NCI-H82 treated with DMSO at 0.1 percent for 48 hours (cell line): ENCODE measurements at regions not wholly inside any gene's neighbourhood (a gene's known extent, or its start where the extent isn't known, plus 50 kb on each side); places are given as distances from the start of the nearest gene placed in this dataset.
"Not testable (repeated sequence)": the region's sequence is repeated elsewhere in the genome, so short reads cannot be mapped to it uniquely, and the experiment has no call there.

Source experiments
- DNase-seq: peaks from one replicate; lab custom pipeline; 2025; ENCODE audit not compliant: unreplicated experiment; lab: John Stamatoyannopoulos, UW

- DNase-seq, result no peak
These were observed 50.6 kb upstream of the COG2 start for GRCh38 chr1:230591678-230592077.

- DNase-seq, result no peak
These were observed 52.3 kb upstream of the COG2 start for GRCh38 chr1:230589951-230590350.

GRCh38 chr1:230588323-230588746 is 53.9 kb upstream of the COG2 start:
- no peak for DNase-seq

- DNase-seq, result no peak
These were observed 55.2 kb upstream of the COG2 start for GRCh38 chr1:230587061-230587460.

DNA sequence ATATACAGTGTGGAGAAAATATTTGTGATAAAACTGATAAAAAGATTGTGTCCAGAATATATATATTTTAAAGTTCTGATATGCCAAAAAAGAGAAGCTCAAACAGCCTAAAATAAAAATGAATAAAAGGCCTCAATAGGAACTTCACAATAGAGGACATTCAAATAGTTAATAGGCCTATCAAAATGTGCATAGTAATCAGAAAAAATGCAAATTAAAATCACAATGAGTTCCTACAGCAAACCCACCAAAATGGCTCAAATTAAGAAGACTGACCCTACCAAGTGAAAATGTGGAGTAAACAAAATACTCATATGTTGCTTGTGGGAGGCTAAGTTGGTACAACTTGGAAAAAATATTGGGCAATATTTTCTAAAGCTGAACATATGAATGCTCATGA is 57.6 kb upstream of the COG2 start:
- no peak for DNase-seq

DNA sequence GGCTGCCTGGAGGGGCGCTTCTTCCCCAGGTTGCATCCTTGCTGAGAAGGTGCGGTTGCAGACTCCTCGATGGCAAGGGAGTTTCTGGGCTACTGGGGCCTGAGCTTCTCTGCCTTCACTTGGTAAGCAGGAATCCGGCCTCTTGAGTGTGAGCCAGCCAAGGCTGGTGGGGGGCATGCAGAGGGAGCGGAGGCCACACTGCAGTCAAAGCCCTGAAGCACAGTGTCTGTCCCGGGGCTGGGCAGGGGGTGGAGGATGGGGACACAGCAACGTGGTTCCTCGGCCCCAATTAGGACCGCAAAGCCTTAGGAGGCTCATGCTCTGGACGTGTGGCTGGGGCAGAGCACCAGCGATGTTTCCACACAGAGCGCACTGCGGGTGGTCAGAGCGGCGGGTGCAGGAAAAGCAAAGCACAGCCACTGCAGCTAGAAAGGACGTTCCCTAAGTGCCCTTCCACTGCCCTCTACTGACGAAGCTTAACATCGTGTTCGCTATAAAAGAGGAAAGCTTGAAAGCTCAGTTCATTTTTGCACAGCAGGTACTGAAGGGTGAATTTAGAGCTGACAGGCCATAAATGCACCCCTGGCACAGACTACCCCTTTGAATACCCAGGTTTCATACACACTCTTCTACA is 60.7 kb upstream of the COG2 start:
- no peak for DNase-seq

GRCh38 chr1:230578616-230579015 is 63.7 kb upstream of the COG2 start:
- DNase-seq, result no peak

DNA sequence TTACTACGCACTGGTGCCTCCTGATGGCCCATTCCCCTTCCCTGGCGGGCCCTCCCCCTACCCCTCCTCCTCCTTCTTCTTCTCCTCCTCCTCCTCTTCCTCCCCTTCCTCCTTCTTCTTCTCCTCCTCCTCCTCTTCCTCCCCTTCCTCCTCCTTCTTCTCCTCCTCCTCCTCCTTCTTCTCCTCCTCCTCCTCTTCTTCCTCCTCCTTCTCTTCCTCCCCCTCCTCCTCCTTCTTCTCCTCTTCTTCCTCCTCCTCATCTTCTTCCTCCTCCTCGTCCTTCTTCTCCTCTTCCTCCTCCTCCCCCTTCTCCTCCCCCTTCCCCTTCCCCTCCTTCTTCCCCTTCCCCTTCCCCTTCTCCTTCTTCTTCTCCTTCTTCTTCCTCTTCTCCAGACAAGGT is 64.7 kb upstream of the COG2 start:
- DNase-seq, result no peak

- no peak for DNase-seq
These were observed 66.3 kb upstream of the COG2 start for GRCh38 chr1:230575886-230576500.

DNA sequence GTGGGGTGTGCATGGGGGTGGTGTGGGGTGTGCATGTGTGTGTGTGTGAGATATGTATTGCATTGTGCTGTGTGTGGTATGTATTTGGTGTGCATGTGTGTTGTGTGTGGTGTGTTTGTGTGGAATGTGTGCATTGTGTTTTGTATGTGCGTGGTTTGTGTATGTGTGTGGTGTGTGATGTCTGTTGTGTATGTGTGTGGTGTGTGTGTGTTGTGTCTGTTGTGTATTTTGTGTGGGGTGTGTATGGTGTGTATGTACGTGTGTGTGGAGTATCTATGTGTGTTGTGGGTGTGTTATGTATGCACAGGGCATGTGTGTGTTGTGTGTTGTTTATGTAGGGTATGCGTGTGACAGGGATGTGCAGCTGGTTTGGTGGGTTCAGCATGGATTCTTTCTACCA is 67.8 kb upstream of the COG2 start:
- DNase-seq, result no peak

DNA sequence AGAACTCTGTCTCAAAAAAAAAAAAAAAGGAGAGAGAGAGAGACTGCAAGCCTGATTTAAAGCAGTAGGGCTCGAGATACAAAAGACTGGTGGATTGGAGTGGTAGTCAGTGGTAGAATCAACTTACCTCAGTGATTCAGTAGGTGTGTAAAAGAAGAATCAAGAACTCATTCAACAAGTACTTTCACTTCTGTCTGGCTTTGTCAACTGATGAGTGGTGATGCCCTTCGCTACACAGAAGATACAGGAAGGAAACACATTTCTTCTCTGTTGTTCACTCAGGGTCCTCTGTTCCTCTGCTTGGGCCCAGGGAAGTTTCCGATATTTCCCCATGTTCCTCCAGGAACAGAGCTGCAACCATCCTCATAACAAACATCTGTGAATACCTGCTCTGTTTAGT is 68.6 kb upstream of the COG2 start:
- DNase-seq, result no peak

GRCh38 chr1:230572121-230573105 is 69.9 kb upstream of the COG2 start:
- DNase-seq, result no peak

- no peak for DNase-seq
These were observed 71.4 kb upstream of the COG2 start for GRCh38 chr1:230570724-230571360.

DNA sequence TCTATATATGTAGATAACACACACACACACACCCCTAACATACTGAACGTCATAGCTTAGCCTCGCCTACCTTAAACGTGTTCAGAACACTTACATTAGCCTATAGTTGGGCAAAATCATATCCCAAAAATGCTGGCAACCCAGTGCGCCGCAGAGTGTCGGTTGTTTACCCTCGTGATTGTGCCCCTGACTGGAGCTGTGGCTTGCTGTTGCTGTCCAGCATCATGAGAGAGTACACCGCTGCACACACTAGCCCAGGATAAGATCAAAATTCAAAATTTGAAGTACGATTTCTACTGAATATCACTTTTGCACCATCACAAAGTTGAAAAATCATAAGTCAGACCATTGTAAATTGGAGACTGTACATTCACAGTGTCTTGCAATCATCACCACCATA is 73.1 kb upstream of the COG2 start:
- DNase-seq, result no peak

GRCh38 chr1:230568676-230569075 is 73.6 kb upstream of the COG2 start:
- DNase-seq, result no peak

DNA sequence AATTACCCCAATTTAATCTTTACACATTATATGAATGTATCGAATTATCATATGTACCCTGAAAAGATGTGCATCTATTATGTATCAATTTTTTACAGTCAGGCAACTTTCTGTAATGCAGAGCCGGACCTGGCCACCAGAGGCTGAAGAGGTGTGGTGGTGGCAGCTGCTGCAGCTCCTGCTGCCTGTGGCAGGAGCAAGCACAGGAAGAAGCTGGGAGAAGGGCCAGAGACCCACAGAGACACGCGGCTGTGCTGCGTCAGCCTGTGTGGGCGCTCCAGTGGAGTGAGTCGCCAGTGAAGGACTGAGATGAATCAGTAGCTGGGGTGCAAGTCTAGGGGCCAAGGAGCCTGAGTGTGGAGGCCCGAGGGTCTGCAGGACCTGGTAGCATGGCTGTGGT is 74.3 kb upstream of the COG2 start:
- no peak for DNase-seq

- DNase-seq, result no peak
These were observed 75.1 kb upstream of the COG2 start for GRCh38 chr1:230567221-230567575.

- not testable (repeated sequence) for DNase-seq
These were observed 75.6 kb upstream of the COG2 start for GRCh38 chr1:230566532-230567220.

GRCh38 chr1:230565141-230565540 is 77.1 kb upstream of the COG2 start:
- DNase-seq, result no peak

DNA sequence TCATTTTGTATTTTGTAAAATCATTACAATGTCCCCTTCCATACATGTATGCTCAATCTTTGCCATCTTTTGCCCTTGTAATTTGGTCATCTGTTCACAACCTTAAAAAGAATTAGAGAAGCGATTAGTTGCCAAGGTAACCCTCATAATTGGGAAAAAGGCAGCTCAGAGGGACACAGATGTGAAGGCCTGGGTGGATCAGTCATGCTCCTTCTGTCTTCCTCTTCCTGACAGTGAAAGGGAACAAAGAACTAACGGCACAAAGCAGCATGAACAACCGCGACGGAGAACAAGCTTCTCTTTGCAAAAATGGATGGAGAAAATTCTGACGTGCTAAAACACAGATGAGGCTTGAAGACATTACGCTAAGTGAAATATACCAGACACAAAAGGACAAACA is 78.7 kb upstream of the COG2 start:
- DNase-seq, result peak; percentile 50

DNA sequence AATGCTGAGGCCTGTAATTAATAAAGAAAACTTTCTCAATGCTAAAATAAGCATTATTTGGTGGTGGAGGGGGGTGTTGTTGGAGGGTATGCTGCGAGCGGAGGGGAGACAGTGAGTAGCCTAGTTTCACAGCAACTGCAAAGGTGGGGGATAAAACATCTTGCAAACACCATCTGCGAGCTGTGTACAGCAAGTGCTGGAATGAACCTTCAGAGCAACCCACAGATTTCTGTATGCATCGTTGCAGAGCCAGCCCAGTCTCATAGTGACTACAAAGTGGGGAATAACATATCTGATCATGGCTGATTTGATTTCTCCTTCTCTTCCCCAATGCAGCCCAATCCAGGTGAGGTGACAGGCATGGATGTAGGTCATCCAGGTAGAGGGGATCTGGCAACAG is 80.7 kb upstream of the COG2 start:
- DNase-seq, result no peak
